RPMI8226 (cell line): ENCODE measurements at regions not wholly inside any gene's neighbourhood (a gene's known extent, or its start where the extent isn't known, plus 50 kb on each side); places are given as distances from the start of the nearest gene placed in this dataset.

Experiments used
- DNase-seq: peaks from one replicate; pipeline ENCODE4 v3.0.0-alpha.2; 2015

DNA sequence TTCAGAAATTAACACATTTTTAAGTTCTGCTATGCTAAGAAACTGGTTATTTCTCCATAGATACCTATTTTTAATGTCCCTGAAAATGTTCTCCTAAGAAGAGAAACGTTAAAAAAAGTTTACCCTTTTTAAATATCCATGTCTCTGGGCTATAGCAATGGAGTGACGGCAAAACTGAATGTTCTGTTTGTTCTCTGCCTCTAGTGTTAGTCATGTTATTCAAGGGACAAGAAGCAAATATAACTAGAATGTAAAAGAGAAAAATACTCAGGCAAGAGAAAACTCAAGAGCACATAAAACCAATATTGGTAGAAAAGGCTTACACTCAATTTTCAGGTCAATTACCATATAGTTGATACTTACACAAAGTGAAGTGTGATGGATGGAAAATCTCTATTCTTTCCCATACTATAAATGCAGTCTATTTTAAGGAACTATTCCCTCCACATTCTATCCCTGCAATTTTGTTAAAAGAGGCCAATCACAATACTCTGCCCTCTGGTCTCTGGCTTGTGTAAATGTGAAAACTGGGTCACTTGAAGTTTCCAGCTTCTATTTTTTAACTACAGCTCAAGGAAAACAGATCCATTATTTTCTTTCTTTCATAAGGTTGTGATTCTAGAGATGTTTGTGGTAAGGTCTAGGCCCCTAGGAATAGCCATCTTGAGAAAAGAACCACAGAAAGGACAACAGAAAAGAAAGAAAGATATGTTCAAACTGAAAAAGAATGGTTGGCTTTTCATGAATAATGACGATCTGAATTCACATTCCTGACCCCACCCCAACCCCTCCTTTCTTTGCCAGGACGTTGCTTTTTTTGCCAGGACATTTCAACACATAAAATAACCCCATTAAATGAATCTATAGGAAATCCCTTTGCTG is 200.3 kb upstream of the FAM83B start:
- DNase-seq, result no peak

DNA sequence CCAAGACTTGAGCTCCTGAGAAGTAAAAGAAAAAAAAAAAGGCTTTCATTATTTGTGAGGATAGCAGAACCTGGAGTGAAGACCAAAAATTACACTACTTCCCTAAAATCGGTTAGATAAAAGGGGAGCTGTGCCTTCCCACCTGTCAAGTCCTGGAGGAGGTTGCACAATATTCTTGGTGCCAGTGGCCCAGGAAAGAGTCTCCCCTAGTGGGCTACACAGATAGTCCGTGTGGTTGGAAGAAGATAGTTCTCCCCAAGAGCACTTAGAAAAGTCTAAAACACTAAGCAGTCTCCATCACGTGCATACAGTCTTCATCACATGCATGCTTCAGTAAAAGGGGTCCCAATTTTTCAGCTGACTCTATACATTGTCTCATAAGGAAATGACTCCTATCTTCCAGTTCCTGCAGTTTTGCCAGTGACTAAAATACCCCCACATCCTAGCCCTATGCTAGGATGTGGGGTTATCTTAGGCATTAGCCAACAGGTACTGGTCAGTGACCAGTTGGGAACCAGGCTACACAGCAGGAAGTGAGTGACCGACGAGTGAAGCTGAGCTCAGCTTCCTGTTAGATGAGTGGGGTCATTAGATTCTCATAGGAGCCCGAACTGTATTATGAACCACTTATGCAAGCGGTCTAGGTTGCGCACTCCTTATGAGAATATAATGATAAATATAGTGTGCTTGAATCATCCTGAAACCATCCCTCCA is 199.5 kb upstream of the FAM83B start:
- DNase-seq, result no peak

GRCh38 chr6:54654381-54654780 is 192.2 kb upstream of the FAM83B start:
- no peak for DNase-seq

GRCh38 chr6:54655162-54655561 is 191.4 kb upstream of the FAM83B start:
- DNase-seq, result no peak

- DNase-seq, result no peak
Measured at GRCh38 chr6:54665278-54665677, 181.3 kb upstream of the FAM83B start.

GRCh38 chr6:54680531-54680930 is 166.0 kb upstream of the FAM83B start:
- no peak for DNase-seq

DNA sequence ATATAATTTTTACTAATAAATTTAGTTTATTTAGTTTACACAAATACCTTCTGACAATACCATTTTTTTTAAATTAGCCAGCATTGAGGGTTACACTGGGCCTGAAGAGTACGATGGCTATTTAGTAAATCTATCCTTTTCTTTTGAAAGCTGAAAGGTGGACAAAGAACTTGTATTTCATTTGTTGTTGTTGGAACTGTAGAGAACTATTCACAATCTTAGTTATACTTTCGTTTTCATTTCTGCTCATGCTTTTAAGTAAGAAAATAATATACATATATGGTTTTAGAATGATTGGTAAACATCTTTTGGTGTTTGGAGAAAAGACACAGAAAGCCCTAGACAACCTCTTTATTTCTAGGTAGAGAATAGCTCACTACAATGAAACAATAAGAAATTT is 165.3 kb upstream of the FAM83B start:
- no peak for DNase-seq

DNA sequence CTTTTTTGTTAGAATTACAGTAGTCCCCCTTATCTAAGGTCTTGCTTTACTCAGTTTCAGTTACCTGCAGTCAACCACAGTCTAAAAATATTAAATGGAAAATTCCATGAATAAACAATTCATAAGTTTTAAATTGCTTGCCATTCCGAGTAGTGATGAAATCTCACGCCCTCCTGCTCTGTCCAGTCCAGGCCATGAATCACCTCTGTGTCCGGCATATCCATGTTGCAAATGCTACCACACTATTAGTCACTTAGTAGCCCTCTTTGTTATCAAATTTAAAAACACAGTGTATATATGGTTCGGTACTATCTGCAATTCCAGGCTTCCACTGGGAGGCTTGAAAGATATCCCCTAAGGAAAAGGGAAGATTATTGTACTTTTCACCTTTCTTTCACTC is 164.6 kb upstream of the FAM83B start:
- no peak for DNase-seq

- DNase-seq, result no peak
Measured at GRCh38 chr6:54689620-54690019, 157.0 kb upstream of the FAM83B start.

DNA sequence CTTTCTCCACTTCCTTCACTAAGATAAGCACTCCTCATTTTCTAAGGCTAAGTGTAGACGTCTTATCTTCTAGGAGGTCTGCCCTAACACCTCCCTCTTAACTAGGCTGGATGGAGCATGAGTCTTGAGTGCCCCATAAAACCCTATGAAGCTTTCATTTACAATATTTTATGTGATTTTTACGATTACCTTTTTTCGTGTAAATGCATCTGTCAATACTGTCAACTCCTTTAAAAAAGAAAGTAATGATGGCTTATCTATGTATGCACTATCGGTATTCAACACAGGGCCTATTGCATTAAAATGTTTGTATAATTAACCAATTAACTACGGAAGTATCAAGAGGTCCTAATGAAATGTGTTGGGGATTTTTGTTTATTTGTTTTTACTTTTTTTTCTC is 156.0 kb upstream of the FAM83B start:
- DNase-seq, result no peak

DNA sequence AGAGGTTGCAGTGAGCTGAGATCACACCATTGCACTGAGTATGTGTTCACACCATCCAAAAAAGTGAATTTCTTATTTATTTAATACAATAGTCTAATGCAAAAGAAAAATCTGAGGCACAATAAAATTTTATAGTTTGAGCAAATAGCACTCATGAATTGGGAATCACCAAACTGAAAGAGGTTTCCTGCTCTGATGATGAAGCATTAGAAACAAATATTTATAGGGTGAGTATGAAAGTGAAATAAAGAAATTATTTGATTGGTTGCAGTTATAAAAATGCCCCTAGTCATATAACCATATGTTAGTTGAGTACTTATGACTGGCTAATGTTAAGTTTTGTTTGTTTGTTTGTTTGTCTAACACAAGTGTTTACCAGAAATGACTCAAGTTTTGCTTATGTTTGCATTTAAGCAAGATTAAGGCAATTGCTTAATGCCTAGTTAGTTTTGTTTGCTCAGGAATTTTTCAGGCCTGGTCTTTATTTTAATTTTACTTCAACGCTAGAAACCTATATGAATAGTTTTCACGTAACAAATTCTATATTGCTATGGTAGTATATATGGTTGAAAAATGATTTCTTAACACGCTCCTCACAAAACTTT is 151.5 kb upstream of the FAM83B start:
- no peak for DNase-seq

GRCh38 chr6:54695815-54696214 is 150.8 kb upstream of the FAM83B start:
- DNase-seq, result no peak

DNA sequence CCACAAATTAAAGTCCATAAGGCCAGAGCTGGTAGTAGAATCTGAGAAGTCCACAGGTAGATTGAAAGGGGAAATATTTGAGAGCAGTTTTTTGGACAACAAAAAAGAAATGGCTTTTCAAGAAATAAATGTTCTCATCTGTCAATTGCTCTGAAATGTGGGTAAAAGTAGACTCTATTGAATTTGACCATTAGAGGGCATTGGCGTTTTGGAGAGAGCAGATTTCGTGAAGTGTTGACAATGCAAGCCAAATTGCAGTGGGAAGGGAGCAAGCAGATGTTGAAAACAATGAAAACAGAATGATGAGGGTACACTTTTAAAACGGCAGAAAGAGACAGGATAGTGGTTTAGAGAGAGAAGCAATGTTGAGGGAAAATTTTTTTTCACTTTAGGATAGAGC is 149.1 kb upstream of the FAM83B start:
- DNase-seq, result peak; percentile 18

GRCh38 chr6:54698974-54699373 is 147.6 kb upstream of the FAM83B start:
- no peak for DNase-seq

DNA sequence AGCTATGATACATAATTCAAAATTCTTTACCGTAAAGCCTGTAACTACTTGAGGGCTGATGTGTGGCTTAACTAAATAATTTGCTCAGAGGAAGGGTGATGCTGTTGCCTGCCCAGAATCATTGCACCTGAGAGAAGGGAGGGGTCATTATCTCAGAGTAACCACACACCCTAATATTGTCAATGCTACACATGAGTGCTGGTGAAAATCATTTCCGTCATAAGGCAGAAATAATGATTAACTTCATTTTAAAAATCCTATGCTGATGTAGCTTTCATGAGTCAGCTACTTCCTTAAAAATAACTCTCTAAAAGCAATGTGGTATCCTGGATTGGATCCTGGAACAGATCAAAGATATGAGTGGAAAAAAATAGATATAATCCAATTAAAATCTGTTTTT is 146.4 kb upstream of the FAM83B start:
- no peak for DNase-seq

GRCh38 chr6:54702772-54703171 is 143.8 kb upstream of the FAM83B start:
- no peak for DNase-seq

- no peak for DNase-seq
Measured at GRCh38 chr6:54706391-54706790, 140.2 kb upstream of the FAM83B start.

- no peak for DNase-seq
Measured at GRCh38 chr6:54706844-54707605, 139.5 kb upstream of the FAM83B start.

DNA sequence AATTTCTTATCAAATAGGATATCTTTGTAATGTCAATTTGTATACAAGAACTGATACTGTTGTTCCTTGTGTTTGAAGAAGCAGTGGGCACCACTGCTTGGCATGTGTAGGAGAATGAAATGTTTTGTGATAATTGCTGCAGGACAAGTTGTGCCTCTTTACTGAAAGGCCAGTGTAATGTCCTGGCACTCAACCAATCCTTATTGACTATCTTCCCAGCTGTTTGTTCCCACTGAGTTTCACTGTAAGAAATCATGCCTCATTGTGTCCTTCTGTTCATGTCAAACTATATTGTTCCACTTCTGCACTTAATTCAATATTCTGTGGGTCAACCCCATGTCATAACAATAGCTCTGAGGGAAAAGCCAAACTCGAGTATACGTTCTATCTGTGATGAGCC is 136.1 kb upstream of the FAM83B start:
- no peak for DNase-seq

- DNase-seq, result no peak
Measured at GRCh38 chr6:54716010-54716409, 130.6 kb upstream of the FAM83B start.

DNA sequence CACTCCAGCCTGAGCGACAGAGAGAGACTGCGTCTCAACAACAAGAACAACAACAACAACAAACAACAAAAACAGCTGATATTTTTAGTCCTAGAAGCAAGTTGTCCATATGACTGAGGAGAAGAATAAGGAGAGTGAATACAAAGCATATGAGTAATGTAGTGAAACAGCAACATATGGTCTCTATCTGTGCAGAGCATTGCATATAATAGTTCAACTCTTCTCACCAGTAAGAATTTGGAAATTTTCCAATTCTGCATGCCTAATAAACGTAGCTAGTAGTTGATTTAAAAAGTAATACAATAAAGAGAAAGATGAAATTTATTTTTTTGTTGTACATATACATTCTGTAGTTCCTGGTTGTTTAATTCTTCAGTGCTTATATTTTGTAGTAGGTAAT is 129.7 kb upstream of the FAM83B start:
- DNase-seq, result no peak

DNA sequence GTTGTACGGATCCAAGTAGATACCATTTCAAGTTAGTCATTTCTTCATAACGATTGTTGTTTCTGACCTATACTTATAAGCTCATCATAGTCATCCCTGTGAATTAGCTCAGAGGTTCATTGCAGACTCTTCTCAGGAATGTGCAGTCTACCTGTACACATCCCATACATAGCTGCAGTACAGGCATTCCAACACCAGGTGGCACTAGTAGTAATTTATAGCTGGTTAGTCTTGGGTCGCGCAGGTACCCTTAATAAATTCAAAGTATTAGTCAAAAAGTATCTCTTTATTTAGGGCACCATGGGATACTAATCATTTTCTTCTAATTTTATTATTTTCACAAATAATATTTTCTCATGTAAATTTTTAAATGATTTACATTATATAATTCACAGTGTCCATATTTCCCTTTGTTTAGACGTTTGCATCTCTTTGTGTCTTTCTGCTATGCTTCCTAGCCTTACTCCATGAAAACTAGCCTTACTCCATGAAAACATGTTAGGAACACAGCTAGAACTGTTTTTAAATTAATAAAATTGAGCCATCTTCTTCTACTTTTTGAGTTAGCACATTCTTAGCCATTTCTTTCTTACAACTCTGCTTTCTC is 128.6 kb upstream of the FAM83B start:
- DNase-seq, result peak; percentile 73

- DNase-seq, result no peak
Measured at GRCh38 chr6:54718541-54719023, 128.0 kb upstream of the FAM83B start.
